HEK293T (cell line): ENCODE measurements at regions not wholly inside any gene's neighbourhood (a gene's known extent, or its start where the extent isn't known, plus 50 kb on each side); places are given as distances from the start of the nearest gene placed in this dataset.

Experiments used
- CTCF ChIA-PET: fragments of 350-600 bp; formaldehyde crosslinking; extraction: SDS; loops from one replicate; lab custom pipeline; 2021; ENCODE audit warnings: antibody characterized with exemption, inconsistent platforms; lab: Yijun Ruan, JAX
- POLR2A ChIA-PET: fragments of 350-600 bp; formaldehyde crosslinking; extraction: SDS; loops from one replicate; lab custom pipeline; 2020; ENCODE audit warnings: antibody characterized with exemption, inconsistent platforms; lab: Yijun Ruan, JAX
- DNase-seq: peaks from one replicate; pipeline ENCODE4 v3.0.0; 2012; ENCODE audit warnings: mixed read lengths; ENCODE audit errors: extremely low spot score
- ARNT ChIP-seq: fragments of 450-650 bp; IDR thresholded peaks from 2 replicates; pipeline ENCODE4 v1.6.1; 2017; ENCODE audit warnings: mild to moderate bottlenecking
- BHLHE40 ChIP-seq: fragments of 450-650 bp; IDR thresholded peaks from 2 replicates; pipeline ENCODE4 v1.6.1; 2016; ENCODE audit warnings: mild to moderate bottlenecking, moderate library complexity, borderline replicate concordance
- CTBP1 ChIP-seq: fragments of 450-650 bp; IDR thresholded peaks from 2 replicates; pipeline ENCODE4 v1.6.1; 2016; ENCODE audit warnings: borderline replicate concordance
- ELF4 ChIP-seq: fragments of 450-650 bp; IDR thresholded peaks from 2 replicates; pipeline ENCODE4 v1.6.1; 2017; ENCODE audit warnings: antibody characterized with exemption
- FOXA1 ChIP-seq: fragments of 450-650 bp; IDR thresholded peaks from 2 replicates; pipeline ENCODE4 v1.6.1; 2016; ENCODE audit warnings: mild to moderate bottlenecking
- FOXK2 ChIP-seq: fragments of 450-650 bp; IDR thresholded peaks from 2 replicates; pipeline ENCODE4 v1.6.1; 2016; ENCODE audit warnings: mild to moderate bottlenecking
- FOXM1 ChIP-seq: fragments of 450-650 bp; IDR thresholded peaks from 2 replicates; pipeline ENCODE4 v1.6.1; 2017; ENCODE audit warnings: mild to moderate bottlenecking, borderline replicate concordance
- HDGF ChIP-seq: fragments of 450-650 bp; IDR thresholded peaks from 2 replicates; pipeline ENCODE4 v1.6.1; 2017; ENCODE audit warnings: antibody characterized with exemption, borderline replicate concordance
- L3MBTL2 ChIP-seq: fragments of 450-650 bp; conservative IDR thresholded peaks from 2 replicates; pipeline ENCODE4 v1.6.1; 2016; ENCODE audit warnings: mild to moderate bottlenecking
- LEF1 ChIP-seq: fragments of 450-650 bp; IDR thresholded peaks from 2 replicates; pipeline ENCODE4 v1.6.1; 2017; ENCODE audit warnings: mild to moderate bottlenecking, borderline replicate concordance
- NFRKB ChIP-seq: fragments of 450-650 bp; IDR thresholded peaks from 2 replicates; pipeline ENCODE4 v1.6.1; 2016; ENCODE audit warnings: mild to moderate bottlenecking, moderate library complexity
- PKNOX1 ChIP-seq: fragments of 450-650 bp; IDR thresholded peaks from 2 replicates; pipeline ENCODE4 v1.6.1; 2016
- SP1 ChIP-seq: fragments of 450-650 bp; IDR thresholded peaks from 2 replicates; pipeline ENCODE4 v1.6.1; 2017
- SUZ12 ChIP-seq: fragments of 450-650 bp; IDR thresholded peaks from 2 replicates; pipeline ENCODE4 v1.6.1; 2016; ENCODE audit warnings: mild to moderate bottlenecking
- TARDBP ChIP-seq: fragments of 450-650 bp; IDR thresholded peaks from 2 replicates; pipeline ENCODE4 v1.6.1; 2016
- ZNF384 ChIP-seq: fragments of 450-650 bp; IDR thresholded peaks from 2 replicates; pipeline ENCODE4 v1.6.1; 2016

- TF ChIP-seq ARNT (no peak), NFRKB (no peak), CTBP1 (no peak), FOXK2 (no peak), SUZ12 (no peak), HDGF (no peak), FOXA1 (no peak), ZNF384 (no peak), SP1 (no peak), L3MBTL2 (no peak)
- ChIA-PET CTCF (no interaction called here), POLR2A (no interaction called here)
- DNase-seq: no peak
These were observed 125.8 kb upstream of the NANOS1 start for GRCh38 chr10:118903691-118904090.

GRCh38 chr10:118904286-118904685 is 125.2 kb upstream of the NANOS1 start:
- CTCF ChIA-PET: no interaction called here
- DNase-seq: no peak
- POLR2A ChIA-PET: no interaction called here
- TF ChIP-seq CTBP1 (no peak), PKNOX1 (no peak), ZNF384 (no peak), NFRKB (no peak), ARNT (no peak), SUZ12 (no peak), TARDBP (no peak), L3MBTL2 (no peak), HDGF (no peak), FOXM1 (no peak), FOXA1 (no peak), BHLHE40 (no peak), LEF1 (no peak), SP1 (no peak), ELF4 (no peak), FOXK2 (no peak)

- CTCF ChIA-PET: interaction anchor here (0.6 kb wide), 1 partner anchor 1749 kb away, joined by 5 read pairs; no protein-coding TSS in a partner anchor
- DNase-seq: no peak
- POLR2A ChIA-PET: no interaction called here
- TF ChIP-seq FOXK2 (no peak), FOXM1 (no peak), CTBP1 (no peak), ZNF384 (no peak)
These were observed 122.5 kb upstream of the NANOS1 start for GRCh38 chr10:118907051-118907450.

GRCh38 chr10:118908557-118909256 is 120.8 kb upstream of the NANOS1 start:
- ChIA-PET POLR2A (no interaction called here), CTCF (no interaction called here)
- no peak for DNase-seq
- TF ChIP-seq LEF1: no peak
- TF ChIP-seq NFRKB: no peak
- TF ChIP-seq SUZ12: no peak
- no peak for TF ChIP-seq L3MBTL2
- TF ChIP-seq ARNT: no peak
- no peak for TF ChIP-seq BHLHE40
- TF ChIP-seq PKNOX1: no peak
- TF ChIP-seq FOXA1: no peak
- TF ChIP-seq CTBP1: no peak
- TF ChIP-seq SP1: no peak
- TF ChIP-seq ELF4: no peak
- TF ChIP-seq FOXM1: no peak
- TF ChIP-seq FOXK2: no peak
- no peak for TF ChIP-seq HDGF
- TF ChIP-seq ZNF384: no peak

GRCh38 chr10:118910702-118911101 is 118.8 kb upstream of the NANOS1 start:
- CTCF ChIA-PET: no interaction called here
- POLR2A ChIA-PET: no interaction called here
- no peak for TF ChIP-seq ZNF384
- no peak for TF ChIP-seq PKNOX1
- TF ChIP-seq LEF1: no peak
- TF ChIP-seq SP1: no peak
- TF ChIP-seq FOXA1: no peak
- TF ChIP-seq NFRKB: no peak
- no peak for TF ChIP-seq BHLHE40
- TF ChIP-seq TARDBP: no peak
- no peak for TF ChIP-seq CTBP1
- no peak for TF ChIP-seq ELF4
- no peak for DNase-seq

GRCh38 chr10:118911363-118911762 is 118.2 kb upstream of the NANOS1 start:
- TF ChIP-seq TARDBP (no peak), ELF4 (no peak), NFRKB (no peak), PKNOX1 (no peak), FOXK2 (no peak), L3MBTL2 (no peak)
- no peak for DNase-seq
- ChIA-PET CTCF (no interaction called here), POLR2A (no interaction called here)
